ENCODE measurements at regions not wholly inside any gene's neighbourhood (a gene's known extent, or its start where the extent isn't known, plus 50 kb on each side); places are given as distances from the start of the nearest gene placed in this dataset.

DNA sequence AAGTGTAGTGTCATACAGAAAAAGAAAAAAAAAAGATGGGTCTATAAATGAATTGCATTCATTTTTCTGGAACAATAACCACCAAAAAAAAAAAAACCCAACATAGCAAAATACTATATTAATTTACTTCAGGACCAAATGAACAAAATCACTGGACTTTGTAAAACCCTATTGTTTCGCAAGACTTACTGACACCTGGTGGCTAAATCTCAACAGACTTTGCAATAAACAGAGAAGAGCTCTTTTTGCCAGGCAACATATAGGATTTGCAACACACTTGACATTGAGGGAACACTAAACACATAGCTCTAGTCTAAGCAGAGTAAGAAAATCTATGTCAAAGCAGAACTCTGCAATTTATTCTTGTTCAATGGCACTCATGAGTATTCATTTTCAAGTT is 990.2 kb downstream of the STPG2 start:
- TF ChIP-seq, protein P1, sequence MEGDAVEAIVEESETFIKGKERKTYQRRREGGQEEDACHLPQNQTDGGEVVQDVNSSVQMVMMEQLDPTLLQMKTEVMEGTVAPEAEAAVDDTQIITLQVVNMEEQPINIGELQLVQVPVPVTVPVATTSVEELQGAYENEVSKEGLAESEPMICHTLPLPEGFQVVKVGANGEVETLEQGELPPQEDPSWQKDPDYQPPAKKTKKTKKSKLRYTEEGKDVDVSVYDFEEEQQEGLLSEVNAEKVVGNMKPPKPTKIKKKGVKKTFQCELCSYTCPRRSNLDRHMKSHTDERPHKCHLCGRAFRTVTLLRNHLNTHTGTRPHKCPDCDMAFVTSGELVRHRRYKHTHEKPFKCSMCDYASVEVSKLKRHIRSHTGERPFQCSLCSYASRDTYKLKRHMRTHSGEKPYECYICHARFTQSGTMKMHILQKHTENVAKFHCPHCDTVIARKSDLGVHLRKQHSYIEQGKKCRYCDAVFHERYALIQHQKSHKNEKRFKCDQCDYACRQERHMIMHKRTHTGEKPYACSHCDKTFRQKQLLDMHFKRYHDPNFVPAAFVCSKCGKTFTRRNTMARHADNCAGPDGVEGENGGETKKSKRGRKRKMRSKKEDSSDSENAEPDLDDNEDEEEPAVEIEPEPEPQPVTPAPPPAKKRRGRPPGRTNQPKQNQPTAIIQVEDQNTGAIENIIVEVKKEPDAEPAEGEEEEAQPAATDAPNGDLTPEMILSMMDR (conservative IDR thresholded peaks at IDR 0.05; ENCODE audit: low read length), result peak; percentile 63
- no peak for TF ChIP-seq EZH2phosphoT487 (IDR thresholded peaks at IDR 0.05; ENCODE audit: borderline replicate concordance, low read depth, low read length)

Data from OCI-LY7 (cell line).